T-helper 2 cell treated with Interferon-gamma antibody and Interleukin-4, amounts not matched to agents 5 μg/mL and 100 μg/mL, for 36 hours (primary cell): ENCODE measurements at regions not wholly inside any gene's neighbourhood (a gene's known extent, or its start where the extent isn't known, plus 50 kb on each side); places are given as distances from the start of the nearest gene placed in this dataset.
"Not testable (repeated sequence)": the region's sequence is repeated elsewhere in the genome, so short reads cannot be mapped to it uniquely, and the experiment has no call there.

Experiments used
- DNase-seq: peaks from one replicate; pipeline ENCODE4 v3.0.0; 2021; ENCODE audit warnings: low spot score
- H3K27ac Mint-ChIP-seq: one replicate; pipeline ENCODE4 v1.8.0; 2021; ENCODE audit warnings: mild to moderate bottlenecking, mixed read lengths
- H3K27me3 Mint-ChIP-seq: one replicate; pipeline ENCODE4 v1.8.0; 2021; ENCODE audit warnings: low read depth, mixed read lengths
- H3K36me3 Mint-ChIP-seq: one replicate; pipeline ENCODE4 v1.8.0; 2021; ENCODE audit warnings: low read depth, mixed read lengths
- H3K4me1 Mint-ChIP-seq: one replicate; pipeline ENCODE4 v1.8.0; 2021; ENCODE audit warnings: low read depth, mixed read lengths
- H3K4me3 Mint-ChIP-seq: one replicate; pipeline ENCODE4 v1.8.0; 2022; ENCODE audit warnings: mild to moderate bottlenecking, moderate library complexity, mixed read lengths
- H3K9me3 Mint-ChIP-seq: one replicate; pipeline ENCODE4 v1.8.0; 2021; ENCODE audit warnings: mixed read lengths

- H3K36me3 Mint-ChIP-seq, H3K4me3 Mint-ChIP-seq, H3K9me3 Mint-ChIP-seq, H3K27ac Mint-ChIP-seq: not testable (repeated sequence)
- peak; percentile 0 for DNase-seq
- H3K4me1 Mint-ChIP-seq: peaks cover 17% of the 10 kb centered on the region
- peaks cover 11% of the 10 kb centered on the region for H3K27me3 Mint-ChIP-seq
Measured at GRCh38 chr22:22733006-22733405, 88.6 kb downstream of the GGTLC2 start.

GRCh38 chr22:22733881-22734373, 89.5 kb downstream of the GGTLC2 start:
- Mint-ChIP-seq H3K4me3 (no peak overlapping the region), H3K36me3 (no peaks in the 10 kb centered on the region), H3K4me1 (peaks cover 14% of the 10 kb centered on the region), H3K27ac (no peak overlapping the region), H3K27me3 (peaks cover 11% of the 10 kb centered on the region), H3K9me3 (no peaks in the 10 kb centered on the region)
- peak; percentile 2 for DNase-seq

- Mint-ChIP-seq H3K4me1 (peaks cover 14% of the 10 kb centered on the region), H3K27me3 (peaks cover 10% of the 10 kb centered on the region)
- not testable (repeated sequence) for H3K27ac Mint-ChIP-seq, H3K36me3 Mint-ChIP-seq, DNase-seq, H3K4me3 Mint-ChIP-seq, H3K9me3 Mint-ChIP-seq
Measured at GRCh38 chr22:22734395-22735272, 90.2 kb downstream of the GGTLC2 start.

DNA sequence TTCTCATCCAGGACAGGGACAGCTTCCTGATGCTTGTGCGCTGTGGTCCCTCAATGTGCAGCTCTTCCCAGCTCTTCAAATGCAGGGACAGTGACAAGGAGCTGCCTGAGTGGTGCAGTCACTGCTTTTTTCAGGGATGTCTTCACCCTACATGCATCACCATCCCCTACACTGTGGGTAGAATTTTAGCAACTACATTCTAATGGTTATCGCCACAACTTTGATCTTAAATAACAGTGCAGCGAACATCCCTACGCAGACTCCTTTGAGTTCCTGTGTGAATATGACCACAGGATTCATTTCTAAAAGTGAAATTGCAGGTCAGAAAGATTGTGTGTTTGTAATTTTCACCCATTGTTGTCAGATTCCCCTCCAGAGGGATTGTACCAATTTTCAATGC, 90.9 kb downstream of the GGTLC2 start:
- H3K36me3 Mint-ChIP-seq, H3K27ac Mint-ChIP-seq, DNase-seq, H3K9me3 Mint-ChIP-seq, H3K4me3 Mint-ChIP-seq: not testable (repeated sequence)
- H3K4me1 Mint-ChIP-seq: peaks cover 14% of the 10 kb centered on the region
- peaks cover 15% of the 10 kb centered on the region for H3K27me3 Mint-ChIP-seq

DNA sequence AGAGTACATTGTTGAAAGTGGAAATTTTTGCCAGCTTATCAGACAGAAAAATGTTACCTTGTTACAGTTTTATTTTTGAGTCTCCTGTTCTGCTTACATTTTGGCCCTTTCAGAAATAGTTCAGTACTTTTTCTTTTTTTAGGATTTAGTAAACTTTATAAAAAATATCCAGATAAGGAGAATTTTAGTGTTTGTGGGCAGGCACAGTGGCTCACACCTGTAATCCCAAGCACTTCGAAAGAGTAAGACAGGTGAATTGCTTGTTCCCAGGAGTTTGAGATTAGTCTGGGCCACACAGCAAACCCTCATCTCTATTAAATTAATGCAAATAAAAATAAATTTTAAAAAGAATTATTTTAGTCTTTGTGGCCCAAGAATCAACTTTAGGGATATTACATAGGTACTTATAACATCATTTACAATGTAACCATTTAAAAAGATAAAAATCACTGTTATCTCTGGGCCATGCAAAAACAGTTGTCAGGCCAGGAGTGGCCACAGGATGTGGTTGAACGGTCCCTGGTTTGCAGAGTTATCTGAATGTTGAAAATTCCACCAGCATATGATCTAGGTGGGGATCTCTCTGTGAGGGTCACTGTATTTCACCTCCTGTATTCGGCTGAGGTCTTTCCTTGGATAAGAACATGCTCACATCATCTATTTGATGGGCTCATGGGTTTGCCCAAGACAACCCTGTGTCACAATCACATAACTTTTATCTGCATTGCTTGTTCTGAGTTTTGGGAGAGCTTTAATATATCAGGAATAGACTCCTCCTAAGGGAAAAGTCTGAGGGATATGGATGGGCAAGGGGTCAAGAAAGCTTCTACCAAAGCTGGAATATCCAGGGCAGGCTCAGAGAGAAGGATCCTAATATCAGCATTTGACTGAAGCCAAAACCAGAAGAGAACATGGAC, 91.5 kb downstream of the GGTLC2 start:
- H3K4me1 Mint-ChIP-seq: peaks cover 14% of the 10 kb centered on the region
- H3K27ac Mint-ChIP-seq: no peak overlapping the region
- no peak overlapping the region for H3K4me3 Mint-ChIP-seq
- H3K36me3 Mint-ChIP-seq: no peaks in the 10 kb centered on the region
- no peaks in the 10 kb centered on the region for H3K9me3 Mint-ChIP-seq
- DNase-seq: no peak
- peaks cover 21% of the 10 kb centered on the region for H3K27me3 Mint-ChIP-seq

GRCh38 chr22:22737590-22737989, 93.2 kb downstream of the GGTLC2 start:
- Mint-ChIP-seq H3K27me3 (peaks cover 26% of the 10 kb centered on the region), H3K9me3 (no peaks in the 10 kb centered on the region), H3K4me1 (peaks cover 12% of the 10 kb centered on the region), H3K27ac (no peak overlapping the region), H3K36me3 (no peaks in the 10 kb centered on the region), H3K4me3 (no peak overlapping the region)
- no peak for DNase-seq

DNA sequence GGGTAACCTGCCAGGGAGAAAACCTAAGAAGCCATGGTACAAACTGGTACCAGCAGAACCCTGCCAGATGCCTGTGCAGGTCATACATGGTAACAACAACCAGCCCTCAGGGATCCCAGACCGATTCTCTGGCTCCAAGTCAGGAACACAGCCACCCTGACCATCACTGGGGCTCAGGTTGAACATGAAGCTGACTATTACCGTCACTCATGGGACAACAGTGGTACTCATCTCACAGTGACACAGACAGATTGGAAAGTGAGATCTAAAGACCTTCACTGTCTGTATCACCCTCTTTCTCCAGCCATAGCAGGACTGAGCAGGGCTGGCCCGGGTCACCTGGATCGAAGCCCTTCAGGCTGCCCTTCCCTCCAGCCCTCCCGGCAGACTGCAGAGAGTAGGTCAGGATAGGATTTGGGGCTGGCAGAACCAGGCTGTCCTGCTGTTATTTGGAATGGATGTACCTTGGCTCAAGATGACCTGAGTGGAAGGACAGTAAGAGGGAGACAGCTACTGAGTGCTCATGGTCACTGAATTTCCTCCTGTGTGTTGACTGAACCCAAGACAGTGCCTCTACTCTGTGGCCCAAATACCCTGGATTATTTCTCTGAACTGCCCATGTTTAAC, 94.7 kb downstream of the GGTLC2 start:
- Mint-ChIP-seq H3K36me3 (no peaks in the 10 kb centered on the region), H3K9me3 (no peaks in the 10 kb centered on the region)

DNA sequence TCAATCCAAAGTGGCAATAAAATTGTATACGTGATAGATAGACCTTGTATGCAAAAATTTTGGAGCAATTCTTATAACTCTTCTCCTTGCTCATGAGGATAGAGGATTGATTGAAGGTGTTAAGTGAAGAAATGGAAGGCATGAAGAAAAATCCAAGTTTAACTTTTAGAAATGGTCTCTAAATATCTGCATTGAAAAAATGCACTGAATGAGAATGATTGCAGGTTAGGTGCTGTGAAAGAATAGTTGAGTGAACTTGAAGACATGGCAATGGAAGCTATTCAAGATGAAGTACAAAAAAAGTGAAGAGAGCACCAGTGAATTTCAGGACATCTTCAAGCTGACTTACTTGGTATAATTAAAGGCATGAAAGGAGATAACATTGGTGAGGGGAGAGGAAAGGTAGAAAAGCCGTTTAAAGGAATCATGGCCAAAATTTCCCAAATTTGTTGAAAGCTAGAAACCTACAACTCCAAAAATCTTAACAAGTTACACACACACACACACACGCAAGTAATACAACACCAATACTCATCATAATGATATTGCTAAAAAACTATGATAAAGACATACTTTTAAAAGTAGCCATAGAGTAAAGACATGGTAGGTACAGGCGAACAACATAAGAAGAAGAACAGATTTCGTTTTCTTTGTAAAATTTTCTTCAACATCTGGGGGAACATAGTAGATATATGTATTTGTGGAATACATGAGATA, 96.3 kb downstream of the GGTLC2 start:
- Mint-ChIP-seq H3K27me3 (peaks cover 31% of the 10 kb centered on the region), H3K36me3 (no peaks in the 10 kb centered on the region), H3K27ac (no peak overlapping the region), H3K4me3 (no peak overlapping the region), H3K9me3 (no peaks in the 10 kb centered on the region), H3K4me1 (peaks cover 5% of the 10 kb centered on the region)
- no peak for DNase-seq

More for the DNA sequence above, 94.7 kb downstream of the GGTLC2 start:
- no peak overlapping the region for H3K4me3 Mint-ChIP-seq
- peaks cover 10% of the 10 kb centered on the region for H3K4me1 Mint-ChIP-seq
- peaks cover 31% of the 10 kb centered on the region for H3K27me3 Mint-ChIP-seq
- no peak overlapping the region for H3K27ac Mint-ChIP-seq
- peak; percentile 0 for DNase-seq

DNA sequence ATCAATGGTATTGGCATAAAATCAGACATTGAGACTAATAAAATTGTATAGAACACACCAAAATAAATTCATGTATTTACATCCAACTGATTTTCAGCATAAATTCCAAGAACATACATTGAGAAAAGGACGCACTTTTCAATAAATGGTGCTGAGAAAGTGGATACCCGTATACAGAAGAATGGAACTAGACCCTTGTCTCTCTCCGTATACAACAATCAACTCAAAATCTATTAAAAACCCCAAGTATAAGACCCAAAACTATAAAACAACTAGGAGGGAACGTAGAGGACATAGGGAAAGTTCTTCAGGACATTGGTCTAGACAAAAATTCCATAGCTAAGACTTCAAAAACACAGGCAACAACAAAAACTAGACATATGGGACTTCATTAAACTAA, 97.4 kb downstream of the GGTLC2 start:
- Mint-ChIP-seq H3K4me1 (peaks cover 1% of the 10 kb centered on the region), H3K4me3 (no peak overlapping the region), H3K36me3 (no peaks in the 10 kb centered on the region), H3K9me3 (no peaks in the 10 kb centered on the region), H3K27me3 (peaks cover 31% of the 10 kb centered on the region), H3K27ac (no peak overlapping the region)
- no peak for DNase-seq

- H3K9me3 Mint-ChIP-seq: no peaks in the 10 kb centered on the region
- no peak overlapping the region for H3K27ac Mint-ChIP-seq
- no peak for DNase-seq
- peaks cover 27% of the 10 kb centered on the region for H3K27me3 Mint-ChIP-seq
- H3K4me3 Mint-ChIP-seq: no peak overlapping the region
- H3K4me1 Mint-ChIP-seq: no peaks in the 10 kb centered on the region
- H3K36me3 Mint-ChIP-seq: no peaks in the 10 kb centered on the region
Measured at GRCh38 chr22:22742641-22743040, 98.2 kb downstream of the GGTLC2 start.

DNA sequence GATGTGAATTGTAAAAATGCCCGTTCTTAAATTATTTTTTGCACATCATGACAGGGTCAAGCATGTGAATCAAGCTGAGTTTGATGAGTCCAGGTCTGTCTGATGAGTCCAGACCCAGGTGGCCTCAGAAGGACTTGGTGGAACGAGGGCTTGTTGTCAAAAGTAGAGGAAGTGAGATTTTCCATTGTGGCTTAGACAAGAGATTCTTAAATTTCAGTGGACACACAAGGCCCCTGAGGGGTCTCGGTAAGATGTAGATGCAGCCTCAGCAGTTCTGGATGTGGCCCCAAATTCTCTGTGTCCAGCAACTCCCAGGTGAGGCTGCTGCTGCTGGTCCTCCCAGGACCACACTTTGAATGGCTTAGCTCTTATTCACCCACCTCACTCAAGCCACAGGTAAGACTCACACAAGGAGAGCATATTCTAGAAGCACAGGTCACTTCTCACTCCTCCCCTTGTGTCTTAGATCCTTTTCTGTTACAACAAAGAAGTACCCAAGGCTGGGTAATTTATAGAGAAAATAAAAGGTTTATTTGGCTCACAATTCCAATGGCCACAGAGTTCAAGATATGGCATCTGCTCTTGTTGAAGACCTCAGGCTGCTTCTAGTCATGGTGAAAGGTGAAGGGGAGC, 98.8 kb downstream of the GGTLC2 start:
- H3K27me3 Mint-ChIP-seq: peaks cover 25% of the 10 kb centered on the region
- H3K4me1 Mint-ChIP-seq: no peaks in the 10 kb centered on the region
- no peak overlapping the region for H3K27ac Mint-ChIP-seq

DNA sequence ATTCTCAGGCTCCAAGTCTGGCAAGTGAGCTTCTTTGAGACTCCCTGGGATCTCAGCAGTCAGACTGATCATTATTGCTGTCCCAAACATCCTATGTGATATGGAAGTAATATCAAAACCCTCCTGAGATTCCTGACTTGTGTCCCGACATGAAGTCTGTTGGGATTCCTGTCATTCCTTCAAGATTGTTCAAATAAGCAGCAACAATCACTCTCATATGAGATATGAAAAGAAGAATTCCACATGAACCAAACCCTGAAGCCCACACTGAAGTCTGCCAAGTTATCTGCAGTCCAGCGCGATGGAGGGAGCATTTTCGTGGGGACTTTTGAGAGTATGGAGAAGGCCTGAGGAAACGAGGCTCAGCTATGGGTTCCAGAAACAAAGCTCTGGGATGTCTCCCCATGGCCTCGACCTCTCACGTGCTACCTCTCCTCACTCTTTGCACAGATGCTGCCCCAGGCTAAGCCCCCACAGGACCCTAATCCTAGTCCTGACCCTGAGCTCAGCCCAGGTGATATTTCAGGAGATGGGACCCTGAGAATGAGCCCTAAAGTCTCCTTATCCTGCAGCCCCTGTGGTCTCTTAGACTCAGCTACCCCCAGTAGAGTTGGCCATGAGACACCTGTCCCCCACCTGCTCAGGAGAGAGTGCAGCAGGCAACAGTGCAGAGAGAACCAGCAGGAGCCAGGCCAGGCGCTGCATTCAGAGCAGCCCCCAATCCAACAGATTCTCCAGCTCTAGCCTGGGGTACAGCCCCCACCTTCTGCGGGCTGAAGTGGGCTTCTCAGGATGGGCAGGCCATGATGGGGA, 100.2 kb downstream of the GGTLC2 start:
- Mint-ChIP-seq H3K9me3 (no peaks in the 10 kb centered on the region), H3K4me3 (no peak overlapping the region), H3K4me1 (no peaks in the 10 kb centered on the region), H3K27ac (no peak overlapping the region), H3K27me3 (peaks cover 23% of the 10 kb centered on the region), H3K36me3 (no peaks in the 10 kb centered on the region)
- no peak for DNase-seq

More for the DNA sequence above, 98.8 kb downstream of the GGTLC2 start:
- Mint-ChIP-seq H3K36me3 (no peaks in the 10 kb centered on the region), H3K9me3 (no peaks in the 10 kb centered on the region), H3K4me3 (no peak overlapping the region)
- DNase-seq: no peak
